ENCODE measurements at regions not wholly inside any gene's neighbourhood (a gene's known extent, or its start where the extent isn't known, plus 50 kb on each side); places are given as distances from the start of the nearest gene placed in this dataset.

DNA sequence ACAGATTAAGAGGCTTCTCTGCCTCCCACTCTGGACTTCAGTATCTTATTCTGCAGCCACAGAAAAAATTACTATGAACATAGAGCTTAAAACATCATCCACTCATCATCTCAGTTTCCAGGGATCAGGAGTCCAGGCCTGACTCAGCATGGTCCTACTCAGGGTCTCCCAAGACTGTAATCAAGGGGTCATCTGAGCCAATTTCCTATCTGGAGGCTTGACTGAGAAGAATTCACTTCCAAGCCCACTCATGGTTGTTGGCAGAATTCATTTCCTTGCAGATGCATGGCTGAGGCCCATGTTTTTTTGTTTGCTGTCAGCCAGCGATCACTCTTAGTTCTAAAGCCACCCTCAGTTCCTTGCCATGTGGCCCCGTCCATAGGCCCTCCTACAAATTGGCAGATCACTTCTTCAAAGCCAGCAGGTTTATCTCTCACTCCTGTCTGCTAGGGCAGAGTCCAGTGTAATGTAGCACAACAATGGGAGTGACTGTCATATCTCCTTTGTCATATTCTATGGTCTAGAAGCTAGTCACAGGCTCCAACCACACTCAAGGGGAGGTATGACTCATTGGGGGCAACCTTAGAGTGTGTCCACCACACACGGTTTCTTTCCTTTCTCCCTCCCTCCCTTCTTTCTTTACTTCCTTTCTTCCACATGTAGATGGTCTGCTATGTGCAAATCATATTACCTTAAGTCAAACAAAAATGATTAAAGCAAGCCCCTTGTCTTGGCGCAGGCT is 251.6 kb downstream of the QDPR start:
- TF ChIP-seq, protein P1, sequence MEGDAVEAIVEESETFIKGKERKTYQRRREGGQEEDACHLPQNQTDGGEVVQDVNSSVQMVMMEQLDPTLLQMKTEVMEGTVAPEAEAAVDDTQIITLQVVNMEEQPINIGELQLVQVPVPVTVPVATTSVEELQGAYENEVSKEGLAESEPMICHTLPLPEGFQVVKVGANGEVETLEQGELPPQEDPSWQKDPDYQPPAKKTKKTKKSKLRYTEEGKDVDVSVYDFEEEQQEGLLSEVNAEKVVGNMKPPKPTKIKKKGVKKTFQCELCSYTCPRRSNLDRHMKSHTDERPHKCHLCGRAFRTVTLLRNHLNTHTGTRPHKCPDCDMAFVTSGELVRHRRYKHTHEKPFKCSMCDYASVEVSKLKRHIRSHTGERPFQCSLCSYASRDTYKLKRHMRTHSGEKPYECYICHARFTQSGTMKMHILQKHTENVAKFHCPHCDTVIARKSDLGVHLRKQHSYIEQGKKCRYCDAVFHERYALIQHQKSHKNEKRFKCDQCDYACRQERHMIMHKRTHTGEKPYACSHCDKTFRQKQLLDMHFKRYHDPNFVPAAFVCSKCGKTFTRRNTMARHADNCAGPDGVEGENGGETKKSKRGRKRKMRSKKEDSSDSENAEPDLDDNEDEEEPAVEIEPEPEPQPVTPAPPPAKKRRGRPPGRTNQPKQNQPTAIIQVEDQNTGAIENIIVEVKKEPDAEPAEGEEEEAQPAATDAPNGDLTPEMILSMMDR (IDR thresholded peaks at IDR 0.05; ENCODE audit: low read length, missing control alignments): no peak
- no peak for DNase-seq (ENCODE audit: low read depth)
- no peak overlapping the region for H3K4me3 ChIP-seq (replicated peaks; ENCODE audit: low read depth, low read length)

DNA sequence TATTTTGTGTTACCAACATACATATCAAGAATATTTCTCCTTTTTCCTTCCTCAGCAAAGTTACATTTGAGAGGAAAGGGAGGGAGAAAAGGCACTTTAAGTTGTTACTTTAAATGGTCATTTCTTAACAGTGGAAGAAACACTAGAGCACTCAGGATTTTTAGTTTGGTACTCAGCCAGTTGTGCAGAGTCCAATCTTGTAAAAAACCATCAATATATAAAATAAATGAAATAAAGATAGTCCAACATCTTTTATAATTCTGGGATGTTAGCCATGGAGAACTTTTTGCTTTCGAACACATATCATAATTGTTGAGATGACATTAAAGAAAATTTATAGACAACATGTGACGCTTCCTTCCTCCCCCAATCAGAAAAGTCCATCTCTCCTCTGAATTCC is 253.8 kb downstream of the QDPR start:
- TF ChIP-seq, protein P1 (IDR thresholded peaks at IDR 0.05; ENCODE audit: low read length, missing control alignments): no peak
- no peak for DNase-seq (ENCODE audit: low read depth)
- H3K4me3 ChIP-seq (replicated peaks; ENCODE audit: low read depth, low read length): no peak overlapping the region

DNA sequence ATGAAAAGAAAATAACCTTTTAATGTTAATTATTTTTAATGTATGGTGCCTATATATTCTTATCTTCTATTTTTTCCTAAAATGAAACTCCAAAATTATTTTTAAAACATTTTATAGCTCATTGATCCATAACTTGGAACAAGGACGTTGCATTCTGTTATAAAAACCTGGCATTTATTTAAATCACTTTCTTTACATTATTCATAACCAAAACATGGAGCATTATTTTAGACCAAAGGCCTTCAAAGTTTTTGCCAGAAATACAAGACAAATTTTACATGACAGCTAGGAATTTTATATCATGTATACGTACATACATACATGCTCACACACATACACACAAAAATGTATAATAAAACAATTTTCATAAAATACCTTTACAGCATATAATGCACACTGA is 259.8 kb downstream of the QDPR start:
- no peak for DNase-seq (ENCODE audit: low read depth)
- no peak overlapping the region for H3K4me3 ChIP-seq (replicated peaks; ENCODE audit: low read depth, low read length)
- TF ChIP-seq, protein P1 (IDR thresholded peaks at IDR 0.05; ENCODE audit: low read length, missing control alignments): no peak

DNA sequence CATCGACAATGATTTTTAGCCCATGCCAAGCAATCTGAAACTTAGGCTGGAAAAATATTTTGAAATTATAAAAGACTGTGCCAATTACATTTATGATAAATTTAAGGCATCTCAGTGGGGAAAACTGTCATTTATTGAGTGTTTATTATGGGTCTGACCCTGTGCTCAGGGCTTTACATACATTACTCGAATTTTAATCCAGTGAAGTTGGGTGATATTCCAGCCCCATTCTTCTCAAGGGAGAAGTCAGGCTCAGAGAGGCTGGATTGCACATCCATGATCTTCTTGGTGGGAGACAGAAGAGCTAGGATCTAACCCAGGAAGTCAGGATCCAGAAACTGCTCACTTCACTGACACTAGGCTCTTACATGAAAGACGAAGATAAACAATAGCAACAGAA is 260.8 kb downstream of the QDPR start:
- no peak overlapping the region for H3K4me3 ChIP-seq (replicated peaks; ENCODE audit: low read depth, low read length)
- no peak for DNase-seq (ENCODE audit: low read depth)
- TF ChIP-seq, protein P1 (IDR thresholded peaks at IDR 0.05; ENCODE audit: low read length, missing control alignments): no peak

DNA sequence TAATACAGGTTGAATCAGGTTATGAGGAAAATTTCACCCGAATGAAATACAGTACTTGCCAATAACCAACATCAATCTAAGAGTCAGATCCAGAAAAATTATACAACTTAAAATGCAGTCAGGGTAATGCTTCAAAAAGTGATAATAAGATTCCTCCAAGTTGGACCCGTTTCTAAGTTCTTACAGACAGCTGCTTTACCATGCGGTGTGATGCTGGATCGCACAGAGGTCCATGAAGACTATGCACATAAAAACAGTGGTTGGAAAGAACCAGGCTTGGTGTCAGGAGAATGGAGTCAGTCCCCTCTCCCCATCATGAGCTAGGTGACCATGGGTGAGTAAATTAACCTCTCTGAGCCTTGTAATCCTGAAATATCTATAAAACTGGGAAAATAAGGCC is 261.3 kb downstream of the QDPR start:
- TF ChIP-seq, protein P1 (IDR thresholded peaks at IDR 0.05; ENCODE audit: low read length, missing control alignments): no peak
- no peak for DNase-seq (ENCODE audit: low read depth)
- H3K4me3 ChIP-seq (replicated peaks; ENCODE audit: low read depth, low read length): no peak overlapping the region

DNA sequence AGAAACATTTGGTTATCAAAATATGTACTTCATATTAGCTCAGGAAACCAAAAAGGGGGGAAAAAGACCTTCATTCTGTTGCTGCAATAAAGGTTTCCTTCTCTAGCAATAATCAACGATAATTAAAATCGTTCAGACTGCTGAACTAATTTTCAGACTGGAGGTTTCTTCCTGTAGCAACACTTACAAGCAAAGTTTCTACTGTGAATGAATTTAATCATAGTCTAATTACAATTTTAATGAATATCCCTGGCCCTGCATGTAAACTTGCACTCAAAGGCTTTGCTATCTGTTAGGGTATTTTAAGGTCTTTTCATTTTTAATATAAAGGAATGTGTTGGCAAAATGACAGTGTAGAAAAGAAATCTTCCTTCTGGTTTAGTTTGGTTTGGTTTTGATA is 265.2 kb downstream of the QDPR start:
- TF ChIP-seq, protein P1 (IDR thresholded peaks at IDR 0.05; ENCODE audit: low read length, missing control alignments): no peak
- no peak for DNase-seq (ENCODE audit: low read depth)
- no peak overlapping the region for H3K4me3 ChIP-seq (replicated peaks; ENCODE audit: low read depth, low read length)

DNA sequence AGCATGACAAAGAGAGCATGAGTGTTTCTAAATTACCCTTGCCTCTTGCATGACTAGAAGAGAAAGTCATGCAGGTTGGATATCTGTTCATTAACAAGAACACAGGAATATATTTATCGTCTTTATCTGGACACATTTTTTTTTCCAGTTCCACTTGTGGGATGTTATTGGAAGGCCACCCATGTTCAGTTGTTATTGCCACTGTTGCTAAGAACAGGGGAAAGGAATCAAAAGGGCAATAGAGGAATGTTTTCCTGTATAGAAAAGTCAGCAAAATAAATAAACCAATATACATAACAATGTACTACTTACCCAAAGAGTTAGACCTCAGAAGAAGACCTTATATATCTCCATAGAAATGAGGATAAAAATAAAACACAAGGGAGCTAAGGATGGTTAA is 270.1 kb downstream of the QDPR start:
- TF ChIP-seq, protein P1 (IDR thresholded peaks at IDR 0.05; ENCODE audit: low read length, missing control alignments): no peak
- no peak for DNase-seq (ENCODE audit: low read depth)
- no peak overlapping the region for H3K4me3 ChIP-seq (replicated peaks; ENCODE audit: low read depth, low read length)

Data from fibroblast of pulmonary artery (primary cell).